Loucy (cell line): ENCODE measurements at regions not wholly inside any gene's neighbourhood (a gene's known extent, or its start where the extent isn't known, plus 50 kb on each side); places are given as distances from the start of the nearest gene placed in this dataset.

Experiments used
- H2AFZ ChIP-seq: fragments of 200-600 bp; sonication (generic); 2 replicates; pipeline ENCODE4 v1.6.0; 2016; ENCODE audit warnings: antibody characterized with exemption, mild to moderate bottlenecking, low read length, moderate library complexity
- H3F3A ChIP-seq: fragments of 200-600 bp; 2 replicates; pipeline ENCODE4 v1.6.0; 2016; ENCODE audit warnings: antibody characterized with exemption, low read depth, mild to moderate bottlenecking
- H3K27me3 ChIP-seq: fragments of 200-600 bp; sonication (generic); 2 replicates; pipeline ENCODE4 v1.6.1; 2014; ENCODE audit warnings: low read length, mild to moderate bottlenecking; ENCODE audit not compliant: insufficient read depth, poor library complexity, severe bottlenecking
- H3K36me3 ChIP-seq: fragments of 200-600 bp; sonication (generic); 2 replicates; pipeline ENCODE4 v1.6.1; 2016; ENCODE audit warnings: low read length; ENCODE audit not compliant: insufficient read depth
- H3K4me1 ChIP-seq: fragments of 200-600 bp; sonication (generic); 2 replicates; pipeline ENCODE4 v1.5.1; 2014; ENCODE audit warnings: low read length, mild to moderate bottlenecking; ENCODE audit not compliant: insufficient read depth, poor library complexity, severe bottlenecking
- H3K4me2 ChIP-seq: fragments of 200-600 bp; sonication (generic); 2 replicates; pipeline ENCODE4 v1.6.0; 2014; ENCODE audit warnings: antibody characterized with exemption, low read length, low read depth, mild to moderate bottlenecking; ENCODE audit not compliant: poor library complexity, severe bottlenecking
- H3K4me3 ChIP-seq: fragments of 200-600 bp; sonication (generic); 2 replicates; pipeline ENCODE4 v1.5.1; 2014; ENCODE audit warnings: low read length, mild to moderate bottlenecking, mixed read lengths; ENCODE audit not compliant: poor library complexity, severe bottlenecking
- H3K79me2 ChIP-seq: fragments of 200-600 bp; sonication (generic); 2 replicates; pipeline ENCODE4 v1.6.1; 2014; ENCODE audit warnings: low read length; ENCODE audit not compliant: insufficient read depth
- H3K9ac ChIP-seq: fragments of 200-600 bp; sonication (generic); 2 replicates; pipeline ENCODE4 v1.6.0; 2014; ENCODE audit warnings: mild to moderate bottlenecking, low read depth, low read length, moderate library complexity; ENCODE audit not compliant: poor library complexity, severe bottlenecking
- H3K9me2 ChIP-seq: fragments of 200-600 bp; sonication (generic); replicated peaks from 2 replicates; pipeline ENCODE4 v1.6.1; 2016; ENCODE audit warnings: low read depth, low read length, mixed read lengths
- H3K9me3 ChIP-seq: fragments of 200-600 bp; sonication (generic); 2 replicates; pipeline ENCODE4 v1.6.1; 2014; ENCODE audit warnings: mild to moderate bottlenecking, antibody characterized with exemption, low read length, low read depth; ENCODE audit not compliant: insufficient read depth
- H4K20me1 ChIP-seq: fragments of 200-600 bp; sonication (generic); 2 replicates; pipeline ENCODE4 v1.6.0; 2014; ENCODE audit warnings: antibody characterized with exemption, low read length, mild to moderate bottlenecking; ENCODE audit not compliant: insufficient read depth, poor library complexity, severe bottlenecking
- EZH2phosphoT487 ChIP-seq: fragments of 200-600 bp; IDR thresholded peaks from 2 replicates; pipeline ENCODE4 v1.6.1; 2018; ENCODE audit warnings: antibody characterized with exemption, mild to moderate bottlenecking, moderate library complexity, borderline replicate concordance
- TF ChIP-seq, protein P1 (sequence below): fragments of 200-600 bp; sonication (generic); conservative IDR thresholded peaks from 2 replicates; pipeline ENCODE4 v1.5.1; 2014; ENCODE audit warnings: mild to moderate bottlenecking, antibody characterized with exemption, low read length

DNA sequence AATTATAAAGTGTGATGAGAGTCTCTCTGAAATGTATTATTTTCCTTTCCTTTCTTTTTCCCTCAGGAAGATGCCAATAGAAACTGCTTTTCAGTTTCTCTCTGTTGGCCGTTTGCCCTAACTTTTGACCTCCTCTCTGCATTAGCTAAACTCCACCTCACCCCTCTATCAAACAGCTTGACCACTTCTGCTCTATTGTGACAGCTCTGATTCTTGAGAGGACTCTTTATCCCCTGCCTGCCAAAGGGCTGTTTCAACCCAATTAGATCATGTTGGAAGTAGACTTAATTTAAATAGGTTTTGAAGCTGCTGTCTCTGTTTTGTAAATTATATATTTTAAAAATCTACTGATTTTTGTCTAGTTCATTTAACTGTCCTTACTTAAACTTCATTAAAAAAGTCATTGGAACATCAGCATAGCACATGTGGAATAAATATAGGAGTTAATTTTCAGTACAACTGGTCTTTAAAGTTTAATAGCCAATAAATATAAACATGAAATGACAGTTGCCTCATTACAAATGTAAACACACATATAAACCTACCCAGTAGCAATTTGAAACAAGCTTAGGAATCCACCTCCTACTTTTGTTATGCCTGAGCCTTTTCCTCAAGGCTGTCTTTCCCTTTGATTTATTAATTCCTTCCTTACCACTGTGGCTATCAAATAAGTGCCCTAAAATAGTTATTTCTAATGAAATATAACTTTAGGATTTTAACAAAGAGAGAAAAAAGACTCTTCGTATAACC is 152.0 kb downstream of the CHRM3 start:
- H3K9me2 ChIP-seq = no peaks in the 10 kb centered on the region
- H3K4me3 ChIP-seq = no peak overlapping the region
- H3K4me1 ChIP-seq = no peaks in the 10 kb centered on the region
- H3F3A ChIP-seq = no peaks in the 10 kb centered on the region
- no peak for TF ChIP-seq EZH2phosphoT487
- TF ChIP-seq, protein P1, sequence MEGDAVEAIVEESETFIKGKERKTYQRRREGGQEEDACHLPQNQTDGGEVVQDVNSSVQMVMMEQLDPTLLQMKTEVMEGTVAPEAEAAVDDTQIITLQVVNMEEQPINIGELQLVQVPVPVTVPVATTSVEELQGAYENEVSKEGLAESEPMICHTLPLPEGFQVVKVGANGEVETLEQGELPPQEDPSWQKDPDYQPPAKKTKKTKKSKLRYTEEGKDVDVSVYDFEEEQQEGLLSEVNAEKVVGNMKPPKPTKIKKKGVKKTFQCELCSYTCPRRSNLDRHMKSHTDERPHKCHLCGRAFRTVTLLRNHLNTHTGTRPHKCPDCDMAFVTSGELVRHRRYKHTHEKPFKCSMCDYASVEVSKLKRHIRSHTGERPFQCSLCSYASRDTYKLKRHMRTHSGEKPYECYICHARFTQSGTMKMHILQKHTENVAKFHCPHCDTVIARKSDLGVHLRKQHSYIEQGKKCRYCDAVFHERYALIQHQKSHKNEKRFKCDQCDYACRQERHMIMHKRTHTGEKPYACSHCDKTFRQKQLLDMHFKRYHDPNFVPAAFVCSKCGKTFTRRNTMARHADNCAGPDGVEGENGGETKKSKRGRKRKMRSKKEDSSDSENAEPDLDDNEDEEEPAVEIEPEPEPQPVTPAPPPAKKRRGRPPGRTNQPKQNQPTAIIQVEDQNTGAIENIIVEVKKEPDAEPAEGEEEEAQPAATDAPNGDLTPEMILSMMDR = no peak
- H3K36me3 ChIP-seq = no peaks in the 10 kb centered on the region
- H3K9ac ChIP-seq = no peak overlapping the region
- H3K4me2 ChIP-seq = no peak overlapping the region
- no peaks in the 10 kb centered on the region for H3K27me3 ChIP-seq
- H3K9me3 ChIP-seq = 0 out of 2 replicates have a peak, but pooled peaks cover 5% of the 10 kb centered on the region
- no peaks in the 10 kb centered on the region for H4K20me1 ChIP-seq
- no peak overlapping the region for H2AFZ ChIP-seq
- H3K79me2 ChIP-seq = no peaks in the 10 kb centered on the region

DNA sequence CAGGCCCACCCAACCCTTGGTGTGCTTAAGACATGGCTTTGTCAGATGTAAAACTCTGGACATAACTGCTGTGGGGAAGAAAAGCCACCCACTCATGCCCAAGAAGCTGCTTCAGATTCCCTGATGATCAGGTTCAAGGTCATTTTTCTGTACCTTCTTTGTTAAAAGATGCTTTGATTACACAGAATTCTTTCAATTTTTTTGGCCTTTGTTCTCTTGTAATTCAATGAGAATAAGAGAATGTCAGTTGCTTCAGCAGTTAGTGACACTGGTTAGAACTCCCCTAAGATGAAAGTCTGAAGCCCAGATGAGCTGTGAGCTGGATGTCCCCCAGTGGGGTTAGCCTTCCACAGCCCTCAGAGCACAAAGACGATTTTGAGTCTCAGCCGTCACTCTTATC is 152.7 kb downstream of the CHRM3 start:
- no peaks in the 10 kb centered on the region for H3K27me3 ChIP-seq
- H3K36me3 ChIP-seq = no peaks in the 10 kb centered on the region
- no peak overlapping the region for H3K4me3 ChIP-seq
- H3K4me1 ChIP-seq = no peaks in the 10 kb centered on the region
- no peaks in the 10 kb centered on the region for H3K9me2 ChIP-seq
- no peaks in the 10 kb centered on the region for H4K20me1 ChIP-seq
- H3F3A ChIP-seq = no peaks in the 10 kb centered on the region
- H3K4me2 ChIP-seq = no peak overlapping the region
- no peaks in the 10 kb centered on the region for H3K79me2 ChIP-seq
- 0 out of 2 replicates have a peak, but pooled peaks cover 5% of the 10 kb centered on the region for H3K9me3 ChIP-seq
- no peak for TF ChIP-seq EZH2phosphoT487
- no peak overlapping the region for H3K9ac ChIP-seq
- no peak overlapping the region for H2AFZ ChIP-seq

DNA sequence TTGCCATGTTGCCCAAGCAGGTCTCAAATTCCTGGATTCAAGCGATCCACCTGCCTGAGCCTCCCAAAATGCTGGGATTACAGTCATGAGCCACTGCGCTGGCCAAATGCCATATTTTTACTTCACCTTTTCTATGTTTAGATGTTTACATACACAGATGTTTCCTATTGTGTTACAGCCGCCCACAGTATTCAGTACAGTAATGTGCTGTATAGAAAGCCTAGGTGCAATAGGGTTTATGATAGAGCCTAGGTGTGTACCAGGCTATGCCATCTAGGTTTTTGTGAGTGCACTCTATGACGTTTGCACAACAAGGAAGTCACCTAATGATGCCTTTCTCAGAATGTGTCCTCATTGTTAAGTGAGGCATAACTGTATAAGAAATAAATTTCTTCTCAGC is 153.4 kb downstream of the CHRM3 start:
- no peak overlapping the region for H3K9ac ChIP-seq
- no peak overlapping the region for H3K4me3 ChIP-seq

More for the DNA sequence above, 153.4 kb downstream of the CHRM3 start:
- no peaks in the 10 kb centered on the region for H3K27me3 ChIP-seq
- no peaks in the 10 kb centered on the region for H3K36me3 ChIP-seq
- H2AFZ ChIP-seq = no peak overlapping the region
- 0 out of 2 replicates have a peak, but pooled peaks cover 5% of the 10 kb centered on the region for H3K9me3 ChIP-seq
- TF ChIP-seq EZH2phosphoT487 = no peak
- TF ChIP-seq, protein P1 = no peak
- H4K20me1 ChIP-seq = no peaks in the 10 kb centered on the region
- H3K4me2 ChIP-seq = no peak overlapping the region
- no peaks in the 10 kb centered on the region for H3K4me1 ChIP-seq
- no peaks in the 10 kb centered on the region for H3F3A ChIP-seq
- H3K79me2 ChIP-seq = no peaks in the 10 kb centered on the region
- H3K9me2 ChIP-seq = no peaks in the 10 kb centered on the region
